ENCODE measurements at regions not wholly inside any gene's neighbourhood (a gene's known extent, or its start where the extent isn't known, plus 50 kb on each side); places are given as distances from the start of the nearest gene placed in this dataset.

GRCh38 chr12:20211981-20212421, 156.3 kb upstream of the PDE3A start:
- Mint-ChIP-seq H3K27me3 (no peaks in the 10 kb centered on the region), H3K36me3 (no peaks in the 10 kb centered on the region), H3K27ac (peak overlapping the region in 1 of 6 donors; percentile 48), H3K4me3 (no peak overlapping the region), H3K4me1 (peaks cover 0 to 9% (median 6%) of the 10 kb centered on the region in 3 donors), H3K9me3 (peaks cover 0 to 12% (median 2%) of the 10 kb centered on the region in 7 donors)
- no peak for ATAC-seq (ENCODE audit: low read depth in 2 of 2)
- no peak for DNase-seq

DNA sequence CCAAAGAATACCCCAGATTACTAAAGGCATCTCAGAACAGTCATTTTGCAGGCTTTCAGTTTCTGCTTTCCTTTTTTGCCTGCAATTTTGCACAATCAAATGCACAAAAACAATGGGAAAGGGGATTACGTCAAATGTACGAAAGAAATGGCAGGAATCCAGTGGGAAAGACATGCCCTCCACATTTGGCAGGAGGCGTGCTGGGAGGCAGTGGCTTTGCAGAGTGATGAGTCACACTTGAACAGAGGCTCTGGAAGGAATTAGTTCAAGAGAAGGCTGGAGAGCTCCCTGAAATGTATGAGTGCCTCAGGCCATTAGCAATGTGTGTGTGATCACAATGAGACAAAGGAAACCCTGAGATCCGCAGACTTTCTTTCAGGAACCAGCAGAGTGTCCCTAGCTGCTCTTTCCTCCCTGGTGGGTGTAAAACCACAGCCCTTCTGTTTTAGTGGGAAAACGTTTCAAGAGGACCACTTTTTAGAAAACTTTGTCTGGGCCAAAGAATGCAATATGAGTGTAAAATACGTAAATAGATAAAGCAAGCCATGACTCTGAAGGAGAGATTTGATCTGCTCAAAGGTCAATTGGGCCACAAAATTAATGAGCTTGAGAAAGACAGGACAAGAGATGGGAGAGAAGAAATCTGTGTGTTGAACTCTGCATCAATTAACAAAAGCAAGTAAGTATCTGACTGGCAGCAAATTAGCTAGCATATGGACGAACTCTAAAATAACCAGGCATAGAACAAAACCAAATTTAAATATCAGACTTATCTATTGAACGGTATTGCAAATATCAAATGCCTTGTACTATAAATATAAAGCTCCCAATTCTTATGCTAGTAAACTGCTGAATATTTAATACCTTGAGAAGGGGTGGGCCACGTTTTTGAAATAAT, 155.4 kb upstream of the PDE3A start:
- no peak for ATAC-seq (ENCODE audit: low read depth in 2 of 2)
- Mint-ChIP-seq H3K27me3 (no peaks in the 10 kb centered on the region), H3K27ac (no peak overlapping the region), H3K9me3 (peaks cover 0 to 12% (median 2%) of the 10 kb centered on the region in 7 donors), H3K36me3 (no peaks in the 10 kb centered on the region), H3K4me1 (peaks cover 0 to 9% (median 6%) of the 10 kb centered on the region in 3 donors), H3K4me3 (no peak overlapping the region)
- DNase-seq: no peak

GRCh38 chr12:20213723-20214625, 154.4 kb upstream of the PDE3A start:
- DNase-seq (no peak), ATAC-seq (ENCODE audit: low read depth in 2 of 2) (no peak)
- H3K9me3 Mint-ChIP-seq: peaks cover 0 to 12% (median 2%) of the 10 kb centered on the region in 7 donors
- no peaks in the 10 kb centered on the region for H3K36me3 Mint-ChIP-seq
- H3K4me3 Mint-ChIP-seq: no peak overlapping the region
- H3K27me3 Mint-ChIP-seq: no peaks in the 10 kb centered on the region
- H3K27ac Mint-ChIP-seq: no peak overlapping the region
- H3K4me1 Mint-ChIP-seq: peaks cover 0 to 9% (median 6%) of the 10 kb centered on the region in 3 donors

DNA sequence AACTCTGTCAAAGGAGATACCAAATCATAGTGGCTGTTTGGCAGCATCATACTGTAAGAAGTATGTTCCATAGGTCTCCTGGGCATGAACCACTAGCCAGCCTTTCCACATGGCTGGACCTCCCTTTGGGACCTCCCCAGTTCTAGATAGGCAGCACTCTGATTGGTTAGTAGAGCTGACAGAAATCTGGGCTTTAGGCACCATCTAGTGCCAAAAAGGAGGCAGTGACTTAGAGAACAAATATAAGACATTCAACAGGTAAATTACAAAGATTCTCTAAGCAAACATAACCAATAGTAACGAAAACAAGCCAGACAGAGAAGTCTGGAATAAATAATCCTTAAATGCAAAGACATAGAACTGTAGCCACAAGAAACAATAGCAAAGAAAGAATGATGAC, 148.0 kb upstream of the PDE3A start:
- Mint-ChIP-seq H3K27me3 (no peaks in the 10 kb centered on the region), H3K4me3 (no peak overlapping the region), H3K27ac (no peak overlapping the region), H3K4me1 (no peaks in the 10 kb centered on the region), H3K36me3 (no peaks in the 10 kb centered on the region), H3K9me3 (peaks cover 0 to 9% (median 2%) of the 10 kb centered on the region in 7 donors)
- no peak for ATAC-seq (ENCODE audit: low read depth in 2 of 2)
- DNase-seq: no peak

GRCh38 chr12:20232931-20233675, 135.2 kb upstream of the PDE3A start:
- no peak for ATAC-seq (ENCODE audit: low read depth in 2 of 2)
- no peak overlapping the region for H3K4me3 Mint-ChIP-seq
- no peaks in the 10 kb centered on the region for H3K4me1 Mint-ChIP-seq
- H3K27ac Mint-ChIP-seq: no peak overlapping the region
- peaks cover 0 to 9% of the 10 kb centered on the region in 2 donors for H3K36me3 Mint-ChIP-seq
- no peak for DNase-seq
- no peaks in the 10 kb centered on the region for H3K27me3 Mint-ChIP-seq
- peaks cover 2 to 19% (median 9%) of the 10 kb centered on the region in 7 donors for H3K9me3 Mint-ChIP-seq

DNA sequence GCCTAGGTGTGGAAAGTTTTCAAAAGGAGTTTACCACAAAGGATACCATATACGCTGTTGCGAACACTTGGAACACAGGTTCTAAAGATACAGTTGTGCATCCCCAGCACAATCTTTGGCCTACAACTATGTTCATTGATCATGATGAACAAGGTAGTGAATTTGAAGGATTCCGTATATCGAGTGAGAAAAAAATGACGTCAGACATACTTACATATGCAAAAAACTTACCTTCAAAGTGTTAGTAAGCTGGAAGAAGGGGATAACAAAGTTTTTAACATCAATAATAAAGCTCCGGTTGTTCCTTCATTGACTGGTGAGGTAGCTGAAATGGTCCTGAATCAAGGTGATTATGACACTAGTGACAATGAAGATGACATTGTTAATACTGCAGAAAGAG, 133.9 kb upstream of the PDE3A start:
- Mint-ChIP-seq H3K36me3 (peaks cover 0 to 9% of the 10 kb centered on the region in 2 donors), H3K27ac (no peak overlapping the region), H3K27me3 (no peaks in the 10 kb centered on the region), H3K4me1 (no peaks in the 10 kb centered on the region), H3K4me3 (no peak overlapping the region), H3K9me3 (peaks cover 2 to 19% (median 9%) of the 10 kb centered on the region in 7 donors)
- no peak for ATAC-seq (ENCODE audit: low read depth in 2 of 2)
- DNase-seq: no peak

- H3K27ac Mint-ChIP-seq: no peak overlapping the region
- ATAC-seq (ENCODE audit: low read depth in 2 of 2) (no peak), DNase-seq (no peak)
- H3K9me3 Mint-ChIP-seq: peaks cover 0 to 21% (median 2%) of the 10 kb centered on the region in 7 donors
- H3K36me3 Mint-ChIP-seq: peaks cover 0 to 9% of the 10 kb centered on the region in 2 donors
- H3K4me3 Mint-ChIP-seq: no peak overlapping the region
- H3K4me1 Mint-ChIP-seq: no peaks in the 10 kb centered on the region
- H3K27me3 Mint-ChIP-seq: no peaks in the 10 kb centered on the region
Observed at GRCh38 chr12:20237091-20237490, 131.2 kb upstream of the PDE3A start.

DNA sequence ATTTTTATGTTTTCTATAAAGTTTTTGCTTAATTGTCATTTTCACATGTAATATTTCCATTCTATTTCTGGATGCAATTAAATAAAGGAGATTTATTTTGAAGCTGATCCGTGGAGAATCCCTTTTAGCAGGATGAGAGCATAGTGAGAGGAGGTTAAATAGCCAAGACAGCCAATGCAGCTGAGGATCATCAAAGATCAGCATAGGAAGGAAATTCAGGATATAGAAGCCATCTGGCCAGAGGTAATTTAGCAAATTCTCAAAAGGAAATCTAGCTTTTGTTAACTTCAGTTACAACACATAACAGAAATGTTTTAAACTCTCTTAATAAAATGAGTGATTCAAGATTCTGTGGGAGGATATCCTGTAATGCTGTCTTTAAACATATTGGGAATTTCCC, 122.8 kb upstream of the PDE3A start:
- Mint-ChIP-seq H3K4me3 (no peak overlapping the region), H3K4me1 (no peaks in the 10 kb centered on the region), H3K27me3 (no peaks in the 10 kb centered on the region), H3K27ac (no peak overlapping the region), H3K9me3 (peaks cover 6 to 17% (median 8%) of the 10 kb centered on the region in 7 donors), H3K36me3 (peaks cover 0 to 10% of the 10 kb centered on the region in 2 donors)
- ATAC-seq (ENCODE audit: low read depth in 2 of 2) (no peak), DNase-seq (no peak)

- no peak overlapping the region for H3K4me3 Mint-ChIP-seq
- peaks cover 0 to 10% of the 10 kb centered on the region in 2 donors for H3K36me3 Mint-ChIP-seq
- ATAC-seq (ENCODE audit: low read depth in 2 of 2) (no peak), DNase-seq (no peak)
- peaks cover 6 to 20% (median 8%) of the 10 kb centered on the region in 7 donors for H3K9me3 Mint-ChIP-seq
- no peaks in the 10 kb centered on the region for H3K27me3 Mint-ChIP-seq
- no peaks in the 10 kb centered on the region for H3K4me1 Mint-ChIP-seq
- no peak overlapping the region for H3K27ac Mint-ChIP-seq
Observed at GRCh38 chr12:20248646-20249045, 119.7 kb upstream of the PDE3A start.

DNA sequence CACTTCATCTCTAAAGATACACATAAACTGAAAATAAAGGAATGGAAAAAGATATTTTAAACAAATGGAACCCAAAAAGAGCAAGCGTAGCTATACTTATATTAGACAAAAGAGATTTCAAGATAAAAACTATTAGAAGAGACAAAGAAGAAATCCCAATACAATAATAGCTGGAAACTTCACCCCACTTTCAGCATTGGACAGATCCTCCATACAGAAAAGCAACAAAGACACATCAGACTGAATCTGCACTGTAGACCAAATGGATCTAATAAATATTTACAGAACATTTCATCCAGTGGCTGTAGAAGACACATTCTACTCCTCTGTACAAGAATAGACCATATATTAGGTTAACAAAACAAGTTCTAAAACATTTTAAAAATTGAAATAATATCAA, 117.6 kb upstream of the PDE3A start:
- no peaks in the 10 kb centered on the region for H3K27me3 Mint-ChIP-seq
- H3K4me3 Mint-ChIP-seq: no peak overlapping the region
- ATAC-seq (ENCODE audit: low read depth in 2 of 2) (no peak), DNase-seq (no peak)
- no peaks in the 10 kb centered on the region for H3K4me1 Mint-ChIP-seq
- no peak overlapping the region for H3K27ac Mint-ChIP-seq
- H3K9me3 Mint-ChIP-seq: peaks cover 6 to 27% (median 10%) of the 10 kb centered on the region in 7 donors
- H3K36me3 Mint-ChIP-seq: peaks cover 0 to 10% of the 10 kb centered on the region in 2 donors

GRCh38 chr12:20257311-20257710, 111.0 kb upstream of the PDE3A start:
- H3K4me3 Mint-ChIP-seq: no peak overlapping the region
- H3K4me1 Mint-ChIP-seq: no peaks in the 10 kb centered on the region
- peaks cover 0 to 14% (median 0%) of the 10 kb centered on the region in 7 donors for H3K9me3 Mint-ChIP-seq
- ATAC-seq (ENCODE audit: low read depth in 2 of 2) (no peak), DNase-seq (no peak)
- no peak overlapping the region for H3K27ac Mint-ChIP-seq
- H3K36me3 Mint-ChIP-seq: no peaks in the 10 kb centered on the region
- no peaks in the 10 kb centered on the region for H3K27me3 Mint-ChIP-seq

DNA sequence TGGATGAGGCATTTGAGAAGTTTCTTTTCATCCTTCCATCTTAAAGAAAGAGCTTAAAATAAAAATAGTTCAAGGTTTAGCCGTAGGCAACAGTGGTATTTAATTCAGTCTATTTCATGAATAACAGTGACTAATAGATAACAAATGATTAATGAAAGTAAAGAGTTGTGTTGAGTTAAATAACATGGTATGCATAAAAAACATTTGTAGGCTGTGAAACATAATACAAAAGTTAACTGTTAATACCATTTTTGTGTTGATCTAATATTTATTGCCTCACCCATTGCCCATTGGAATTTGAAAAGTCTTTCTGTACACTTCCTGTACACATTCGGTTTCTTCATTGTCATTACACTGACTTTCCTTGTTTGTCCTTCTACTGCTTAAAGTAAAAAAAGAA, 108.6 kb upstream of the PDE3A start:
- ATAC-seq (ENCODE audit: low read depth in 2 of 2): no peak
- no peaks in the 10 kb centered on the region for H3K27me3 Mint-ChIP-seq
- H3K4me3 Mint-ChIP-seq: no peak overlapping the region
- peaks cover 0 to 3% (median 0%) of the 10 kb centered on the region in 7 donors for H3K9me3 Mint-ChIP-seq
- H3K4me1 Mint-ChIP-seq: no peaks in the 10 kb centered on the region
- DNase-seq: no peak
- H3K27ac Mint-ChIP-seq: no peak overlapping the region
- no peaks in the 10 kb centered on the region for H3K36me3 Mint-ChIP-seq

GRCh38 chr12:20260851-20261250, 107.5 kb upstream of the PDE3A start:
- no peaks in the 10 kb centered on the region for H3K4me1 Mint-ChIP-seq
- H3K27ac Mint-ChIP-seq: no peak overlapping the region
- no peaks in the 10 kb centered on the region for H3K36me3 Mint-ChIP-seq
- no peaks in the 10 kb centered on the region for H3K27me3 Mint-ChIP-seq
- DNase-seq (no peak), ATAC-seq (ENCODE audit: low read depth in 2 of 2) (no peak)
- H3K9me3 Mint-ChIP-seq: peaks cover 0 to 3% (median 0%) of the 10 kb centered on the region in 7 donors
- no peak overlapping the region for H3K4me3 Mint-ChIP-seq
